Stimulated activated CD8-positive, alpha-beta memory T cell treated with anti-CD3 and anti-CD28 coated beads, Interleukin-2, amount 100 ng/mL, for 48 hours (primary cell): ENCODE measurements at regions not wholly inside any gene's neighbourhood (a gene's known extent, or its start where the extent isn't known, plus 50 kb on each side); places are given as distances from the start of the nearest gene placed in this dataset.

Experiments used
- DNase-seq, 2 donors: peaks; one replicate each; pipeline ENCODE4 v3.0.0-alpha.2; 2020; ENCODE audit warnings: low read depth in 2 of 2

- no peak for DNase-seq
These were observed 248.3 kb upstream of the CIBAR2 start for GRCh38 chr16:85360323-85361277.

GRCh38 chr16:85361441-85362118, 249.3 kb upstream of the CIBAR2 start:
- DNase-seq, result no peak

- no peak for DNase-seq
These were observed 250.2 kb upstream of the CIBAR2 start for GRCh38 chr16:85362443-85362842.

- no peak for DNase-seq
These were observed 249.7 kb upstream of the GSE1 start for GRCh38 chr16:85363427-85363826.

- DNase-seq, result no peak
These were observed 249.2 kb upstream of the GSE1 start for GRCh38 chr16:85363881-85364280.

GRCh38 chr16:85364323-85365040, 248.6 kb upstream of the GSE1 start:
- no peak for DNase-seq

GRCh38 chr16:85365120-85365519, 248.0 kb upstream of the GSE1 start:
- DNase-seq, result no peak

- DNase-seq, result no peak
These were observed 246.9 kb upstream of the GSE1 start for GRCh38 chr16:85366031-85366763.

- no peak for DNase-seq
These were observed 245.6 kb upstream of the GSE1 start for GRCh38 chr16:85367485-85367884.

- DNase-seq, result no peak
These were observed 244.1 kb upstream of the GSE1 start for GRCh38 chr16:85369060-85369459.

- peak; percentile 27 to 57 for DNase-seq
These were observed 243.2 kb upstream of the GSE1 start for GRCh38 chr16:85369741-85370528.

GRCh38 chr16:85370543-85370880, 242.6 kb upstream of the GSE1 start:
- no peak for DNase-seq

GRCh38 chr16:85370881-85371651, 242.1 kb upstream of the GSE1 start:
- no peak for DNase-seq

- DNase-seq, result no peak
These were observed 241.2 kb upstream of the GSE1 start for GRCh38 chr16:85371948-85372347.

GRCh38 chr16:85372627-85373372, 240.3 kb upstream of the GSE1 start:
- peak; percentile 23 to 41 for DNase-seq

GRCh38 chr16:85373741-85374570, 239.2 kb upstream of the GSE1 start:
- no peak for DNase-seq

- no peak for DNase-seq
These were observed 238.6 kb upstream of the GSE1 start for GRCh38 chr16:85374571-85374872.

- no peak for DNase-seq
These were observed 237.8 kb upstream of the GSE1 start for GRCh38 chr16:85375282-85375681.
